ENCODE measurements at regions not wholly inside any gene's neighbourhood (a gene's known extent, or its start where the extent isn't known, plus 50 kb on each side); places are given as distances from the start of the nearest gene placed in this dataset.

DNA sequence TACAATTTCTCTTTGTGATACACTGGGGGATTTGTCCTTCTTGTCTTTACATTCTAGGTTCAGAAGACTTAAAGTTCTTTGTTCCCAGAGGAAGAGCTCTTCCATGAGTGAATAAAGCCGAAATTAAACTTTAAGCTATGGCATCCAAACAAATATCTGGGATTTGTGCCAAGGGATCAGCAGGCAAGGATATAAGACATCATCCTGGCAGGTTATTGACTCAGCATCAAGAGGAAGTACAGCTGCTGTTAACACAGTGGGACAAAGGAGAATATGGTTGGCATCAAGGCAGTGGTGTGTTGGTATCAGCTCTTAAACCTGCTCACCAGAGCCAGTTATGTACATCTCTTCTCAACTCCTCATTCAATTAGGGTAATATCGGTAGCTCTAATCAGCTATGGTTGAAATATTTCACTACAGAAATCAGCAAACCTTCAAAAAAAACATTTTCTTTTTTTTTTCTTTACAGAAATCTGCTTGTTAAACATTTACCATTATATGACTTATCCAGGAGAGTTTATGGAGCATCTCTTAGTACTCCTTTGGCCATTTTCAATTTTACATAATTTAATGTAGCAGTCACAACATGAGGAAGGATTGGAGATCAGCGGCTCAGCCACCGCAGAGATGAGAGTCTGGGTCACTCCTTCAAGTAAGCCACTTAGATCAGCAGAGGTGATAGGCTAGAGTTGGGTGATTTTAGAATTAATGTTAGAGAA lies 1198.6 kb upstream of the EPHA6 start:
- H3K9me3 ChIP-seq, result no peaks in the 10 kb centered on the region
- no peaks in the 10 kb centered on the region for H3K27me3 ChIP-seq
- DNase-seq, result no peak
- no peaks in the 10 kb centered on the region for H3K4me1 ChIP-seq
- no peaks in the 10 kb centered on the region for H3K36me3 ChIP-seq
- TF ChIP-seq, protein P1, sequence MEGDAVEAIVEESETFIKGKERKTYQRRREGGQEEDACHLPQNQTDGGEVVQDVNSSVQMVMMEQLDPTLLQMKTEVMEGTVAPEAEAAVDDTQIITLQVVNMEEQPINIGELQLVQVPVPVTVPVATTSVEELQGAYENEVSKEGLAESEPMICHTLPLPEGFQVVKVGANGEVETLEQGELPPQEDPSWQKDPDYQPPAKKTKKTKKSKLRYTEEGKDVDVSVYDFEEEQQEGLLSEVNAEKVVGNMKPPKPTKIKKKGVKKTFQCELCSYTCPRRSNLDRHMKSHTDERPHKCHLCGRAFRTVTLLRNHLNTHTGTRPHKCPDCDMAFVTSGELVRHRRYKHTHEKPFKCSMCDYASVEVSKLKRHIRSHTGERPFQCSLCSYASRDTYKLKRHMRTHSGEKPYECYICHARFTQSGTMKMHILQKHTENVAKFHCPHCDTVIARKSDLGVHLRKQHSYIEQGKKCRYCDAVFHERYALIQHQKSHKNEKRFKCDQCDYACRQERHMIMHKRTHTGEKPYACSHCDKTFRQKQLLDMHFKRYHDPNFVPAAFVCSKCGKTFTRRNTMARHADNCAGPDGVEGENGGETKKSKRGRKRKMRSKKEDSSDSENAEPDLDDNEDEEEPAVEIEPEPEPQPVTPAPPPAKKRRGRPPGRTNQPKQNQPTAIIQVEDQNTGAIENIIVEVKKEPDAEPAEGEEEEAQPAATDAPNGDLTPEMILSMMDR (IDR thresholded peaks at IDR 0.05), result no peak
- TF ChIP-seq POLR2A (IDR thresholded peaks at IDR 0.05) (no peak), POLR2AphosphoS5 (IDR thresholded peaks at IDR 0.05) (no peak)
- intact Hi-C loops (cut with DNase I; ENCODE audit: low total_unique reads), result no loop called here
- WGBS, 5 donors, result 73 to 88% (median 84%) methylated on average over 4 of the region's 4 CpGs
- no peak overlapping the region for H3K4me3 ChIP-seq
- H3K27ac ChIP-seq, result no peak overlapping the region

DNA sequence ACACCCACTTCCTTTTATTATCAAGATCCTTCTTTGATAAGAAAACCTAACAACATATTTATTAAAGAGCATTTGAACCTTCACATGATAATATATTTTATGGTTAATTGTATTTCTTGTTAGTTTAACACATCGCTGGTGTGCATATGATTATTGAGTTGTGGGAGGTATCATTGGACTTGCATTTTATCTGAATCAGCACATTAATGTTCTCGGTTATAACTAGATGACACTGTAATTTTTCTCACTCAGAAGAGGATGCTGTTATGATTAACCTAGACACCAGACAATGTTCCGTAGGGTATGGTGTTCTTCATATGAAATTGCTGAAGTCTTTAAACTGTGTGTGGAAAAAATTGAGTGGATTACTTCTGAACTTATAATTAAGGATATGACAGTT lies 1188.3 kb upstream of the EPHA6 start:
- 87 to 95% (median 92%) methylated on average over 3 of the region's 3 CpGs for WGBS, 5 donors
- intact Hi-C loops (cut with DNase I; ENCODE audit: low total_unique reads), result no loop called here
- no peak for TF ChIP-seq POLR2AphosphoS5 (IDR thresholded peaks at IDR 0.05)
- TF ChIP-seq, protein P1 (IDR thresholded peaks at IDR 0.05), result no peak
- no peak for TF ChIP-seq EP300 (IDR thresholded peaks at IDR 0.05)
- TF ChIP-seq POLR2A (IDR thresholded peaks at IDR 0.05), result no peak
- Histone ChIP-seq H3K27me3 (no peaks in the 10 kb centered on the region), H3K9me3 (no peaks in the 10 kb centered on the region), H3K4me3 (no peak overlapping the region), H3K36me3 (no peaks in the 10 kb centered on the region), H3K27ac (no peak overlapping the region), H3K4me1 (no peaks in the 10 kb centered on the region)
- DNase-seq, result no peak

DNA sequence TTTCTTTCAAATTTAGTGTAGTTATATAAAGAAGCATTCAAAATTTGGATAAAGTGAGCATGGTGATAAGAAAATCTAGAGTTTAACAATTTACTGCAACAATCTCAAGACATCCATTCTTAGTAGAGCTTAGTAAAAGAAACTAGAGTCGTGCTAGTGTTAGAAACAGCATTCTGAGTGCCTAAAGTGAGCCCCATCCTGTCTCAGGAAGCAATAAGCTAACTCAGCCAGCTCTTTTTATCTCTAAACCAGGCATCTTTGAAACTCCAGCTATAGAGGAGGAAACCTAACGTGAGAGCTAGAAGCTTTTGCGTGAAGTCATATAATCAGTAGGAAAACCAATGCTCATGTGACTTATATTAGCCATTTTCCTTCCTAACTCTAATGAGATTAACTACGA lies 1187.1 kb upstream of the EPHA6 start:
- WGBS, 5 donors, result 51 to 69% (median 67%) methylated on average over 4 of the region's 4 CpGs
- H3K36me3 ChIP-seq, result no peaks in the 10 kb centered on the region
- no peak for TF ChIP-seq POLR2AphosphoS5 (IDR thresholded peaks at IDR 0.05)
- TF ChIP-seq POLR2A (IDR thresholded peaks at IDR 0.05), result no peak
- TF ChIP-seq EP300 (IDR thresholded peaks at IDR 0.05), result no peak
- TF ChIP-seq, protein P1 (IDR thresholded peaks at IDR 0.05), result no peak
- intact Hi-C loops (cut with DNase I; ENCODE audit: low total_unique reads), result no loop called here
- DNase-seq, result no peak
- no peaks in the 10 kb centered on the region for H3K9me3 ChIP-seq
- no peak overlapping the region for H3K27ac ChIP-seq
- H3K4me1 ChIP-seq, result no peaks in the 10 kb centered on the region
- H3K27me3 ChIP-seq, result no peaks in the 10 kb centered on the region
- H3K4me3 ChIP-seq, result no peak overlapping the region

- H3K27ac ChIP-seq, result no peak overlapping the region
- no peaks in the 10 kb centered on the region for H3K27me3 ChIP-seq
- no peaks in the 10 kb centered on the region for H3K4me1 ChIP-seq
- no peak for DNase-seq
- WGBS, 5 donors, result 30 to 57% (median 43%) methylated on average over 2 of the region's 2 CpGs
- TF ChIP-seq POLR2AphosphoS5 (IDR thresholded peaks at IDR 0.05) (no peak), POLR2A (IDR thresholded peaks at IDR 0.05) (no peak), EP300 (IDR thresholded peaks at IDR 0.05) (no peak)
- TF ChIP-seq, protein P1 (IDR thresholded peaks at IDR 0.05), result no peak
- H3K9me3 ChIP-seq, result no peaks in the 10 kb centered on the region
- H3K4me3 ChIP-seq, result no peak overlapping the region
- intact Hi-C loops (cut with DNase I; ENCODE audit: low total_unique reads), result no loop called here
- no peaks in the 10 kb centered on the region for H3K36me3 ChIP-seq
Observed at GRCh38 chr3:95627697-95628096, 1186.7 kb upstream of the EPHA6 start.

Measured in stomach (tissue), 8 donors.